ENCODE measurements at regions not wholly inside any gene's neighbourhood (a gene's known extent, or its start where the extent isn't known, plus 50 kb on each side); places are given as distances from the start of the nearest gene placed in this dataset.

DNA sequence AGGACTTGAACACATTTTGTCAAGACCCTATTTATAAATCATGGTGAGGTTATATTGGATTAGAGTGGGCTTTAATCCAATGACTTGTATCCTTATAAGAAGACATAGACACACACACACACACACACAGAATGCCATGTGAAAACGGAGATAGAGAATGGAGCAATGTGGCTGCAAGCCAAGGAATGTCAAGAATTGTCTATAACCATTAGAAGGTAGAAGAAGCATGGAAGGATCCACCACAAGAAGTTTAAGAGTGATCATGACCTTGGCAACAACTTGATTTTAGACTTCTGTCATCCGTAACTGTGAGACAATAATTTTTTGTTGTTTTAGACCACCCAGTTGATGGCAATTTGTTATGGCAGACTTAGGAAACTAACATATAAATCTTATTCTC, 514.2 kb downstream of the TFEC start:
- H3K4me3 ChIP-seq = no peak overlapping the region
- DNase-seq = no peak
- no peak overlapping the region for H3K27ac ChIP-seq
- H3K36me3 ChIP-seq = no peaks in the 10 kb centered on the region
- no peak for ATAC-seq
- no peaks in the 10 kb centered on the region for H3K9me3 ChIP-seq
- no peak for TF ChIP-seq POLR2A (IDR thresholded peaks at IDR 0.05)
- TF ChIP-seq, protein P1, sequence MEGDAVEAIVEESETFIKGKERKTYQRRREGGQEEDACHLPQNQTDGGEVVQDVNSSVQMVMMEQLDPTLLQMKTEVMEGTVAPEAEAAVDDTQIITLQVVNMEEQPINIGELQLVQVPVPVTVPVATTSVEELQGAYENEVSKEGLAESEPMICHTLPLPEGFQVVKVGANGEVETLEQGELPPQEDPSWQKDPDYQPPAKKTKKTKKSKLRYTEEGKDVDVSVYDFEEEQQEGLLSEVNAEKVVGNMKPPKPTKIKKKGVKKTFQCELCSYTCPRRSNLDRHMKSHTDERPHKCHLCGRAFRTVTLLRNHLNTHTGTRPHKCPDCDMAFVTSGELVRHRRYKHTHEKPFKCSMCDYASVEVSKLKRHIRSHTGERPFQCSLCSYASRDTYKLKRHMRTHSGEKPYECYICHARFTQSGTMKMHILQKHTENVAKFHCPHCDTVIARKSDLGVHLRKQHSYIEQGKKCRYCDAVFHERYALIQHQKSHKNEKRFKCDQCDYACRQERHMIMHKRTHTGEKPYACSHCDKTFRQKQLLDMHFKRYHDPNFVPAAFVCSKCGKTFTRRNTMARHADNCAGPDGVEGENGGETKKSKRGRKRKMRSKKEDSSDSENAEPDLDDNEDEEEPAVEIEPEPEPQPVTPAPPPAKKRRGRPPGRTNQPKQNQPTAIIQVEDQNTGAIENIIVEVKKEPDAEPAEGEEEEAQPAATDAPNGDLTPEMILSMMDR (IDR thresholded peaks at IDR 0.05) = no peak
- H3K4me1 ChIP-seq = no peaks in the 10 kb centered on the region
- 49 to 53% (median 52%) methylated on average over 2 of the region's 2 CpGs for WGBS, 4 donors
- no peaks in the 10 kb centered on the region for H3K27me3 ChIP-seq
- intact Hi-C loops (cut with DNase I) = no loop called here

DNA sequence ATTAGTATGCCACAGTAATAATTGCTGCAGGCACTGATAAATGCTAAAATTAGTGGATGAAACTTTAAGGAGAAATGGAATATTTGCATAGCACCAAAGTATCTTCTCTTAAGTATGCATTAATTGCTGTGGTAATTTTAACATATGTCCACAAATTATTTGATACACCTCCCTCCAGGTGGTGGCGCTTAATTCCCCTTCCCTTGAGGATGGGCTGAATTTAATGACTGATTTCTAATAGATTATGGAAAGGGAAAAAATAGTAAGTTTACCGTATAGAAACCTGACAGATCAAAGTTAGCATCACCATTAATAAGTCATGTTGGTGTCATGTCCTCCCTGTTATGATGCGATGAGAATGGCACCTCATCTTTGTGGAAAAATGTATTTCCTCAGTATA, 519.2 kb downstream of the TFEC start:
- Histone ChIP-seq H3K4me1 (no peaks in the 10 kb centered on the region), H3K4me3 (no peak overlapping the region), H3K27me3 (no peaks in the 10 kb centered on the region), H3K27ac (no peak overlapping the region), H3K36me3 (no peaks in the 10 kb centered on the region), H3K9me3 (no peaks in the 10 kb centered on the region)
- WGBS, 4 donors = 87 to 95% (median 92%) methylated on average over 3 of the region's 3 CpGs
- no peak for TF ChIP-seq POLR2A (IDR thresholded peaks at IDR 0.05)
- TF ChIP-seq, protein P1 (IDR thresholded peaks at IDR 0.05) = no peak
- intact Hi-C loops (cut with DNase I) = no loop called here
- no peak for ATAC-seq
- DNase-seq = no peak

DNA sequence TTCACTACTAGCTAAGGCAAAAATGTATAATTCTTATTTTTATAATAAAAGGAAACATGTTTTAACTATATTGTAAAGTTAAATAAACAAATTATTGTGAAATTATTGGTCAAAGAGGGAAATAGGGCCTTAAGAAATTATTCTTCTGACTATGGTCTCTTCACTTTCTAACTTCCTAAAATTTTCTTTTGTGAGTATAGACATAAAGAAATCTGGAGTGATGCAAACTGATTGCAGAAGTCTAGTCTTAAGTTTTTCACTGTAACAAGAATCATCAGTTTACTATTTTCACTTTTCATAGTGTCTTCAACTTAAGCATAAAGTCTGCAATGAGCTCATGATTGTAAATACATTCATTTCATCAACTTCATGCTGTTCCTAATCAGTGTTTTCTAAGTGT, 525.4 kb downstream of the TFEC start:
- Histone ChIP-seq H3K4me1 (no peaks in the 10 kb centered on the region), H3K4me3 (no peak overlapping the region), H3K27me3 (no peaks in the 10 kb centered on the region), H3K27ac (no peak overlapping the region), H3K36me3 (no peaks in the 10 kb centered on the region), H3K9me3 (peaks cover 0 to 5% (median 0%) of the 10 kb centered on the region in 12 donors)
- intact Hi-C loops (cut with DNase I) = no loop called here
- no peak for TF ChIP-seq POLR2A (IDR thresholded peaks at IDR 0.05)
- TF ChIP-seq, protein P1 (IDR thresholded peaks at IDR 0.05) = no peak
- ATAC-seq (no peak), DNase-seq (no peak)

DNA sequence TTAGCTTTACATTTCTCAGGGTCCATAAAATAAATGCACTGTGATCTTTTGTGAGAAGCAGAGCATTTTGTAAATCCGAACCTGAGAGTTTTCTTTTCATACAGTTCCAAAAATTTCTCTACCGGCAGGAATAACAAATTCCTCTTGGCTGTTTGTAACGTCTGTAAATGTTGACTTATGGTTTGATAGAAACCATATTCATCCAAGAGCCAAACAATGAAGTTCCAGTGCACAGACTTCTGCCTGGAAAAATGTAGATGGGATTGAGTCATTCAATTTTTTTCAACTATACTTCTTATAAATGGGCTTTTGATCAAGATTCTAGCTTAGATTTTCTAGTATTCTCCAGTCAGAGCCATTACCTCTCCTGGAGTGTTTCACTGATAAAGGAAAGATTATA, 530.6 kb downstream of the TFEC start:
- Histone ChIP-seq H3K4me1 (no peaks in the 10 kb centered on the region), H3K27ac (no peak overlapping the region), H3K4me3 (no peak overlapping the region), H3K36me3 (no peaks in the 10 kb centered on the region), H3K27me3 (peaks cover 0 to 11% (median 0%) of the 10 kb centered on the region in 9 donors), H3K9me3 (peaks cover 0 to 5% (median 0%) of the 10 kb centered on the region in 12 donors)
- TF ChIP-seq, protein P1 (IDR thresholded peaks at IDR 0.05) = no peak
- TF ChIP-seq POLR2A (IDR thresholded peaks at IDR 0.05) = no peak
- no peak for DNase-seq
- intact Hi-C loops (cut with DNase I) = no loop called here
- 60 to 71% (median 63%) methylated on average over 3 of the region's 3 CpGs for WGBS, 4 donors
- ATAC-seq = no peak

Measured in heart left ventricle (tissue), 16 donors.